T-helper 17 cell (primary cell): ENCODE measurements at regions not wholly inside any gene's neighbourhood (a gene's known extent, or its start where the extent isn't known, plus 50 kb on each side); places are given as distances from the start of the nearest gene placed in this dataset.

Experiments
- ATAC-seq: fragments of 150-1000 bp; cut with Tn5 transposase; 2 replicates; pipeline ENCODE4 v1.10.0; 2021; ENCODE audit warnings: mild to moderate bottlenecking, moderate library complexity
- DNase-seq, 3 donors: peaks; one replicate each; pipeline versions ENCODE4 v3.0.0 to v3.0.0-alpha.2; 2020 to 2021
- H3K9me3 ChIP-seq: one replicate; pipeline ENCODE4 v1.7.0; 2013; ENCODE audit warnings: low read length, mild to moderate bottlenecking; ENCODE audit not compliant: control insufficient read depth, poor library complexity, severe bottlenecking
- H3K27ac Mint-ChIP-seq: one replicate; pipeline ENCODE4 v1.8.0; 2022; ENCODE audit warnings: mild to moderate bottlenecking, moderate library complexity, mixed read lengths
- H3K27me3 Mint-ChIP-seq: one replicate; pipeline ENCODE4 v1.8.0; 2022; ENCODE audit warnings: mixed read lengths
- H3K36me3 Mint-ChIP-seq: one replicate; pipeline ENCODE4 v1.8.0; 2022; ENCODE audit warnings: low read depth, mixed read lengths
- H3K4me1 Mint-ChIP-seq: one replicate; pipeline ENCODE4 v1.8.0; 2022; ENCODE audit warnings: mild to moderate bottlenecking, mixed read lengths
- H3K4me3 Mint-ChIP-seq: one replicate; pipeline ENCODE4 v1.8.0; 2022; ENCODE audit warnings: mild to moderate bottlenecking, moderate library complexity, mixed read lengths

DNA sequence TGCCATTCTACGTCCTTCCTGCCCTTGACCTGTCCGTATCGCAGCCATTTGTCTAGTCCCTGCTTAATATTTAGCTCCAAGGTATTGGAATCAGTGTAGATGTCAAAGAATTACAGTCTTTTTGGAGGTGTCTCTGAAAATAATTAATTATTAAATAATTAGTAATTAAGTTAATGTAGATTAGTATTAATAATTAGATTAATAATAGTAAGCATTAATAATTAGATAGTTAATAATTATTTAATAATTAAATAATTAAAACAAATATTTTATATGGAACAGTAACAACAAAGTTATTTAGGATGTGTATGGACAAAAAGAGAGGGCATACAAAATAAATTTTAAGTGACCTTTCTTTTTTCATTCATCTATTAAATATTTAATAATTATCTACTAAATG is 639.6 kb downstream of the AACS start:
- H3K4me3 Mint-ChIP-seq: no peak overlapping the region
- DNase-seq (no peak), ATAC-seq (no peak)
- H3K36me3 Mint-ChIP-seq: no peaks in the 10 kb centered on the region
- H3K27me3 Mint-ChIP-seq: no peaks in the 10 kb centered on the region
- no peaks in the 10 kb centered on the region for H3K9me3 ChIP-seq
- H3K27ac Mint-ChIP-seq: no peak overlapping the region
- no peaks in the 10 kb centered on the region for H3K4me1 Mint-ChIP-seq

DNA sequence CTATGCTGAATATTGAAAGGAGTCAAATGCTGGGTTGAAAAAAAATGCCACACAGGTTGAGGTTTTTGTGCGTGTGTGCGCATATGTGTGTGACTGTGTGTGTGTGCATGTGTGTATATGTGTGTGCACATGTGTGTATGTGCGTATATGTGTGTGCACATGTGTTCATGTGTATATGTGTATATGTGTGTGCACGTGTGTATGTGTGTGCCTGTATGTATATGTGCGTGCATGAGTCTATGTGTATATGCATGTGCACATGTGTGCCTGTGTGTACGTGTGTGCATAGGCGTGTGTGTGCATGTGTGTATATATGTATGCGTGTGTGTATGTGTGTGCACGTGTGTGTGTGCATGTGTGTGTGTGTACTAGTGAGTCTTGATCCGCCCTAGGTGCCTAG is 655.7 kb downstream of the AACS start:
- Mint-ChIP-seq H3K36me3 (no peaks in the 10 kb centered on the region), H3K4me3 (no peak overlapping the region), H3K27me3 (no peaks in the 10 kb centered on the region), H3K4me1 (no peaks in the 10 kb centered on the region), H3K27ac (no peak overlapping the region)
- no peak for DNase-seq
- no peaks in the 10 kb centered on the region for H3K9me3 ChIP-seq
- ATAC-seq: no peak

DNA sequence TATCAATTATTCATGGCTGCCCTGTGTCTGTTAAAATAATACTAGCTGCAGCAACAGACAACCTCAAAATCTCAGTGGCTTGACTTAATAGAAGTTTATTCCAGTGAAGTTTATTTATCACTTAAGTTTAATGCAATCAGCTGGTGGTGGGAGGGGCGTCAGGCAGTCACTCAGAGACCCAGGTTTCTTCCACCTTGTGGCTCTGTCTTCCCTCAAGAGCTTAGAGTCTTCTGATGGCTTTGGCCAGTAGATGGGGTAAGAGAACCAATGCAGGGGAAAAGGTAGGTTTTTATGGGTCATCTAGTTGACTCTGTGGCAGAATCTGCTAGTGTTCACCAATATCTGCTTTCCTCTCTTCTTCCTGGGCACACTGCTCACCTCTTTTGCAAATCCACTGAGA is 668.9 kb downstream of the AACS start:
- H3K27me3 Mint-ChIP-seq: no peaks in the 10 kb centered on the region
- no peak overlapping the region for H3K4me3 Mint-ChIP-seq
- H3K36me3 Mint-ChIP-seq: no peaks in the 10 kb centered on the region
- no peaks in the 10 kb centered on the region for H3K9me3 ChIP-seq
- H3K4me1 Mint-ChIP-seq: no peaks in the 10 kb centered on the region
- no peak overlapping the region for H3K27ac Mint-ChIP-seq
- ATAC-seq (no peak), DNase-seq (no peak)

GRCh38 chr12:125738211-125738610 is 673.0 kb downstream of the AACS start:
- Mint-ChIP-seq H3K4me3 (no peak overlapping the region), H3K4me1 (no peaks in the 10 kb centered on the region)

GRCh38 chr12:125742413-125742812 is 677.2 kb downstream of the AACS start:
- DNase-seq (no peak), ATAC-seq (no peak)
- H3K27me3 Mint-ChIP-seq: no peaks in the 10 kb centered on the region

More at GRCh38 chr12:125738211-125738610, 673.0 kb downstream of the AACS start:
- H3K27ac Mint-ChIP-seq: no peak overlapping the region
- H3K9me3 ChIP-seq: no peaks in the 10 kb centered on the region
- ATAC-seq (no peak), DNase-seq (no peak)
- no peaks in the 10 kb centered on the region for H3K36me3 Mint-ChIP-seq
- no peaks in the 10 kb centered on the region for H3K27me3 Mint-ChIP-seq

DNA sequence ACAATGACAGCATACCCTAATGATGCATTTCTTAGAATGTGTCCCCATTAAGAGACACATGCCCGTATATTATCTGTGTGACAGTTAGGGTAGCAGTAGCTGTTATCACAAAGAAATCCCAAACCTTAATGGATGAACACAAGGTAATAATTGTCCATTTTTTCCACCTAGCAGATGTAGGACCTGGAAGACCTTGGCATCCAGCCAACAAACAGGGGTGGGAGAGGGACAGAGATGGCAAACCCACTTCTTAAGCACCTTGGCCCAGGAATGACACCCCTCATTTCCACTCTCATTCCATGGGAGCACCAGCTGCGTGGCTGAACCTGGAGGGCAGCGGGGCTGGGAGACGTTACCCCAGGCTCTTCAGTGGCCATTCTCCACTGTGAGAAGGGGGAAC is 679.0 kb downstream of the AACS start:
- Mint-ChIP-seq H3K36me3 (no peaks in the 10 kb centered on the region), H3K4me1 (no peaks in the 10 kb centered on the region), H3K4me3 (no peak overlapping the region), H3K27me3 (no peaks in the 10 kb centered on the region), H3K27ac (no peak overlapping the region)
- DNase-seq: no peak
- no peaks in the 10 kb centered on the region for H3K9me3 ChIP-seq
- no peak for ATAC-seq

More at GRCh38 chr12:125742413-125742812, 677.2 kb downstream of the AACS start:
- Mint-ChIP-seq H3K36me3 (no peaks in the 10 kb centered on the region), H3K4me3 (no peak overlapping the region), H3K4me1 (no peaks in the 10 kb centered on the region), H3K27ac (no peak overlapping the region)
- no peaks in the 10 kb centered on the region for H3K9me3 ChIP-seq

- H3K27me3 Mint-ChIP-seq: no peaks in the 10 kb centered on the region
- no peak for DNase-seq
- no peaks in the 10 kb centered on the region for H3K36me3 Mint-ChIP-seq
- no peak for ATAC-seq
- no peaks in the 10 kb centered on the region for H3K4me1 Mint-ChIP-seq
- H3K4me3 Mint-ChIP-seq: no peak overlapping the region
- H3K9me3 ChIP-seq: no peaks in the 10 kb centered on the region
- H3K27ac Mint-ChIP-seq: no peak overlapping the region
Observed at GRCh38 chr12:125755512-125755911, 690.3 kb downstream of the AACS start.

DNA sequence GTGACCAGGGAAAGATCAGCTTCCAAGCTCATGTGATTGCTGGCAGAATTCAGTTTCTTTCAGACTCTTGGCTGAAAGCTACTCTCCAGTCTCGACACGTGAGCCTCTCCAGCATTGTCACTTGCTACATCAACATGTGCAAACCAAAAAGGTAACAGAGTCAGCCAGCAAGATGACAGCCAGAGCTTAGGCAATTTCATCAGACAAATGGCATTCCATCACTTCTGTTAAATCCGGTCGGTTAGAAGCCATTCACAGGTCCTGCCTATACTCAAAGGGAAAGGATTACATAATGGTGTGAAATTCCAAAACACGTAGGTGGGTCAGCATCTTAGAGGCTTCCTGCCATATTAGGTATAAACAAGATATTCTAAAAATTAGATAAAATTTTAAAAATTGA is 700.9 kb downstream of the AACS start:
- no peak overlapping the region for H3K27ac Mint-ChIP-seq
- H3K36me3 Mint-ChIP-seq: no peaks in the 10 kb centered on the region
- no peaks in the 10 kb centered on the region for H3K27me3 Mint-ChIP-seq
- ATAC-seq (no peak), DNase-seq (no peak)
- no peaks in the 10 kb centered on the region for H3K9me3 ChIP-seq
- no peak overlapping the region for H3K4me3 Mint-ChIP-seq
- no peaks in the 10 kb centered on the region for H3K4me1 Mint-ChIP-seq

GRCh38 chr12:125772403-125772802 is 707.2 kb downstream of the AACS start:
- no peaks in the 10 kb centered on the region for H3K4me1 Mint-ChIP-seq
- no peaks in the 10 kb centered on the region for H3K9me3 ChIP-seq
- peaks cover 2% of the 10 kb centered on the region for H3K36me3 Mint-ChIP-seq
- no peak overlapping the region for H3K4me3 Mint-ChIP-seq
- DNase-seq (no peak), ATAC-seq (no peak)
- H3K27ac Mint-ChIP-seq: no peak overlapping the region
- H3K27me3 Mint-ChIP-seq: no peaks in the 10 kb centered on the region

GRCh38 chr12:125773033-125773640 is 707.9 kb downstream of the AACS start:
- Mint-ChIP-seq H3K4me3 (no peak overlapping the region), H3K27me3 (no peaks in the 10 kb centered on the region), H3K27ac (no peak overlapping the region), H3K4me1 (no peaks in the 10 kb centered on the region), H3K36me3 (peaks cover 2% of the 10 kb centered on the region)
- H3K9me3 ChIP-seq: no peaks in the 10 kb centered on the region
- no peak for ATAC-seq
- DNase-seq: no peak

DNA sequence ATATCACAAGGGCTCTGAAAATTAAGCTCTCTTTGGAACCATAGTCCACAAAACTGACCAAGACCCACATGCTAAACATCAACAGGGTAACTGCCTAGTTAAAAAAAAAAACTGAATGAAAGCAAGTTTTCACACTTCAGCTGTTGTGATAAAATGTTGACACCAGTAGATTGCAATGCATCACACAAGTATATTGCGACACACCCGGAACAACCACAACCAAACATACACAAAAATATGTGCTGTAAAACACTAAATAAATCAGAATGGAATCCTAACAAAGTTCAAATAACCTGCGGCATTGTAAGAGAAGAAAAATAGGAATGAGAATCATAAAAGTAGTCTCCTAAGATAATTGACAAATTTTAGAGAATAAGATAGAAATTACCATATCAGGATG is 710.3 kb downstream of the AACS start:
- no peak for ATAC-seq
- Mint-ChIP-seq H3K4me3 (no peak overlapping the region), H3K27ac (no peak overlapping the region), H3K36me3 (peaks cover 2% of the 10 kb centered on the region), H3K27me3 (no peaks in the 10 kb centered on the region), H3K4me1 (no peaks in the 10 kb centered on the region)
- DNase-seq: no peak
- no peaks in the 10 kb centered on the region for H3K9me3 ChIP-seq

DNA sequence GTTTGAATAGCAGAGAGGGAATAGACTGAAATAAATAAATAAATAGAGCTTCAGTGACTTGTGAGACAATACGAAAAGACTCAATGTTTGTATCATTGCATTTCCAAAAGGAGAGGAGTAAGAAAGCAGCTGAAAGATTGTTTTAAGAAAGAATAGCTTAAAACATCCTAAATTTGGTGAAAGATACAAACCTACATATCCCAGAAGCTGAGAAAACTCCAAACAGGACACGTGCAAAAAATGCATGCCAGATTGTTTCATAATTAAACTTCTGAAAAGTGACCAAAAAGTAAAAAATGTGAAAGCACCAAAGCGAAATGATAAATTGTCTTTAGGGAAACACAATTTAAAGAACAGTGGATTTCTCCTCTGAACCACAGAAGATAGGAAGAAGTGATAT is 711.0 kb downstream of the AACS start:
- no peak overlapping the region for H3K27ac Mint-ChIP-seq
- peaks cover 2% of the 10 kb centered on the region for H3K36me3 Mint-ChIP-seq
- H3K4me3 Mint-ChIP-seq: no peak overlapping the region
- no peaks in the 10 kb centered on the region for H3K27me3 Mint-ChIP-seq
- no peaks in the 10 kb centered on the region for H3K4me1 Mint-ChIP-seq
- H3K9me3 ChIP-seq: no peaks in the 10 kb centered on the region
- no peak for ATAC-seq
- no peak for DNase-seq

GRCh38 chr12:125786143-125786542 is 720.9 kb downstream of the AACS start:
- H3K27me3 Mint-ChIP-seq: no peaks in the 10 kb centered on the region
- no peaks in the 10 kb centered on the region for H3K36me3 Mint-ChIP-seq

DNA sequence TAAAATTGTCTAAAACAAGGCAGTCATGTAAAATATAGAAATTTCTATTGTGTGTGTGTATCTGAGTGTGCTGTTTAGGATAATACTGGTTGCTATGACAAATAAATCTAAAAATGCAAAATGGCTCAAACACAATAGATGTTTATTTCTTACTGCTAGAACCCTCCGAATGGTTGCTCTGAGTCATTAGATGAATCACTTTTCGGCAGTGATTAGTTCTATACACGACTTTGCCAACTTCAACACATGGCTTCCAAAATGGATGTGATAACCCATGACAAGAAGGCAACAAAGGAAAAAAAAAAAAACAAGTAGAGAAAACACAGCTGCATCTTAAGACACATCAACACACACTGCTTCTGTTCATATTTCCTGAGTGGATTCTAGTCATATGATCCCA is 729.2 kb downstream of the AACS start:
- Mint-ChIP-seq H3K4me1 (no peaks in the 10 kb centered on the region), H3K27me3 (no peaks in the 10 kb centered on the region), H3K4me3 (no peak overlapping the region), H3K27ac (no peak overlapping the region), H3K36me3 (no peaks in the 10 kb centered on the region)
- H3K9me3 ChIP-seq: no peaks in the 10 kb centered on the region
- ATAC-seq (no peak), DNase-seq (no peak)

More at GRCh38 chr12:125786143-125786542, 720.9 kb downstream of the AACS start:
- H3K9me3 ChIP-seq: no peaks in the 10 kb centered on the region
- Mint-ChIP-seq H3K4me1 (no peaks in the 10 kb centered on the region), H3K4me3 (no peak overlapping the region), H3K27ac (no peak overlapping the region)
- DNase-seq (no peak), ATAC-seq (no peak)
